Coronary artery (tissue), 2 donors: ENCODE measurements at regions not wholly inside any gene's neighbourhood (a gene's known extent, or its start where the extent isn't known, plus 50 kb on each side); places are given as distances from the start of the nearest gene placed in this dataset.

Source experiments
- DNase-seq: peaks from one replicate; pipeline ENCODE4 v3.0.0-alpha.2; 2017; ENCODE audit warnings: low spot score
- H3K27ac ChIP-seq, 2 donors: fragments of 200-600 bp; sonication (generic); one replicate each; pipeline ENCODE4 v1.5.1; 2016 to 2019
- H3K4me3 ChIP-seq: fragments of 200-600 bp; sonication (generic); 2 replicates; pipeline ENCODE4 v1.5.1; 2016; ENCODE audit warnings: mild to moderate bottlenecking, moderate library complexity
- CTCF ChIP-seq: fragments of 200-600 bp; sonication (generic); IDR thresholded peaks from one replicate; pipeline ENCODE4 v1.5.1; 2019; ENCODE audit warnings: antibody characterized with exemption

- H3K4me3 ChIP-seq = no peak overlapping the region
- no peak for DNase-seq
- no peak for TF ChIP-seq CTCF
- no peak overlapping the region for H3K27ac ChIP-seq
Observed at GRCh38 chr2:74074487-74074886, 73.2 kb downstream of the BOLA3 start.

- no peak for TF ChIP-seq CTCF
Observed at GRCh38 chr2:74076074-74076470, 71.6 kb downstream of the BOLA3 start.

GRCh38 chr2:74077636-74078035, 70.1 kb downstream of the BOLA3 start:
- Histone ChIP-seq H3K27ac (no peak overlapping the region), H3K4me3 (no peak overlapping the region)
- no peak for TF ChIP-seq CTCF
- no peak for DNase-seq

More at GRCh38 chr2:74076074-74076470, 71.6 kb downstream of the BOLA3 start:
- H3K4me3 ChIP-seq = no peak overlapping the region
- H3K27ac ChIP-seq = no peak overlapping the region
- DNase-seq = no peak

- TF ChIP-seq CTCF = no peak
- DNase-seq = no peak
- no peak overlapping the region for H3K4me3 ChIP-seq
- no peak overlapping the region for H3K27ac ChIP-seq
Observed at GRCh38 chr2:74078466-74078865, 69.2 kb downstream of the BOLA3 start.

GRCh38 chr2:74079522-74080341, 68.0 kb downstream of the BOLA3 start:
- Histone ChIP-seq H3K27ac (peak overlapping the region in 1 of 2 donors; percentile 15), H3K4me3 (no peak overlapping the region)
- no peak for TF ChIP-seq CTCF
- DNase-seq = no peak

GRCh38 chr2:74080346-74080745, 67.4 kb downstream of the BOLA3 start:
- no peak overlapping the region for H3K27ac ChIP-seq
- no peak for DNase-seq
- no peak overlapping the region for H3K4me3 ChIP-seq
- no peak for TF ChIP-seq CTCF
